Astrocyte (in vitro differentiated cells and primary cell): ENCODE measurements at regions not wholly inside any gene's neighbourhood (a gene's known extent, or its start where the extent isn't known, plus 50 kb on each side); places are given as distances from the start of the nearest gene placed in this dataset.
"Not testable (repeated sequence)": the region's sequence is repeated elsewhere in the genome, so short reads cannot be mapped to it uniquely, and the experiment has no call there.

Source experiments
- DNase-seq: peaks from one replicate; pipeline ENCODE4 v3.0.0-alpha.2; 2010; ENCODE audit warnings: low read depth
- FAIRE-seq: peaks from 2 replicates; lab custom pipeline; 2011; peaks lifted over from hg19 to GRCh38; lab: Jason Lieb, UNC
- H2AFZ ChIP-seq: 2 replicates; pipeline ENCODE4 v1.6.0; 2012; ENCODE audit warnings: low read depth, low read length, inconsistent platforms
- H3K27ac ChIP-seq: 2 replicates; pipeline ENCODE4 v1.5.1; 2011; ENCODE audit warnings: low read depth, low read length, inconsistent platforms
- H3K27me3 ChIP-seq: 2 replicates; pipeline ENCODE4 v1.6.0; 2011; ENCODE audit warnings: low read length, inconsistent platforms; ENCODE audit not compliant: insufficient read depth
- H3K36me3 ChIP-seq: 2 replicates; pipeline ENCODE4 v1.5.1; 2011; ENCODE audit warnings: low read length, inconsistent platforms; ENCODE audit not compliant: insufficient read depth
- H3K4me1 ChIP-seq: 2 replicates; pipeline ENCODE4 v1.5.1; 2011; ENCODE audit warnings: low read length, inconsistent platforms; ENCODE audit not compliant: insufficient read depth
- H3K4me2 ChIP-seq: 2 replicates; pipeline ENCODE4 v1.6.0; 2012; ENCODE audit warnings: low read length, inconsistent platforms
- H3K4me3 ChIP-seq: 2 replicates; pipeline ENCODE4 v1.5.1; 2011; ENCODE audit warnings: low read depth, mild to moderate bottlenecking, low read length, inconsistent platforms; ENCODE audit not compliant: insufficient read depth
- H3K79me2 ChIP-seq: 2 replicates; pipeline ENCODE4 v1.6.0; 2012; ENCODE audit warnings: mild to moderate bottlenecking, low read length, inconsistent platforms; ENCODE audit not compliant: insufficient read depth
- H3K9ac ChIP-seq: 2 replicates; pipeline ENCODE4 v1.6.0; 2012; ENCODE audit warnings: mild to moderate bottlenecking, low read length, inconsistent platforms
- H3K9me3 ChIP-seq: 2 replicates; pipeline ENCODE4 v1.5.1; 2012; ENCODE audit warnings: low read depth, mild to moderate bottlenecking, low read length, inconsistent platforms; ENCODE audit not compliant: insufficient read depth
- H4K20me1 ChIP-seq: 2 replicates; pipeline ENCODE4 v1.6.0; 2012; ENCODE audit warnings: low read length, inconsistent platforms; ENCODE audit not compliant: insufficient read depth
- H3K27ac Mint-ChIP-seq: one replicate; pipeline ENCODE4 v1.8.0; 2021; ENCODE audit warnings: mild to moderate bottlenecking, mixed read lengths; ENCODE audit not compliant: unreplicated experiment
- H3K27me3 Mint-ChIP-seq: one replicate; pipeline ENCODE4 v1.8.0; 2021; ENCODE audit warnings: low read depth, mixed read lengths; ENCODE audit not compliant: unreplicated experiment
- H3K36me3 Mint-ChIP-seq: one replicate; pipeline ENCODE4 v1.8.0; 2021; ENCODE audit warnings: low read depth, mixed read lengths; ENCODE audit not compliant: unreplicated experiment
- H3K4me1 Mint-ChIP-seq: one replicate; pipeline ENCODE4 v1.8.0; 2021; ENCODE audit warnings: low read depth, mixed read lengths; ENCODE audit not compliant: unreplicated experiment
- H3K4me3 Mint-ChIP-seq: one replicate; pipeline ENCODE4 v1.8.0; 2021; ENCODE audit warnings: mild to moderate bottlenecking, moderate library complexity, mixed read lengths; ENCODE audit not compliant: unreplicated experiment
- H3K9me3 Mint-ChIP-seq: one replicate; pipeline ENCODE4 v1.8.0; 2021; ENCODE audit warnings: mild to moderate bottlenecking, mixed read lengths; ENCODE audit not compliant: unreplicated experiment
- CTCF ChIP-seq: IDR thresholded peaks from 2 replicates; pipeline ENCODE4 v1.5.1; 2011; ENCODE audit warnings: low read depth, mild to moderate bottlenecking, inconsistent platforms, low read length, moderate library complexity; ENCODE audit not compliant: insufficient read depth
- EZH2 ChIP-seq: IDR thresholded peaks from 2 replicates; pipeline ENCODE4 v1.6.1; 2012; ENCODE audit warnings: mild to moderate bottlenecking, low read length, inconsistent platforms; ENCODE audit not compliant: insufficient read depth

- no peak overlapping the region for H3K27ac ChIP-seq
- no peaks in the 10 kb centered on the region for H4K20me1 ChIP-seq
- FAIRE-seq (no peak), DNase-seq (no peak)
- no peak overlapping the region for H2AFZ ChIP-seq
- no peaks in the 10 kb centered on the region for H3K9me3 ChIP-seq
- H3K4me3 Mint-ChIP-seq, result no peak overlapping the region
- TF ChIP-seq EZH2 (no peak), CTCF (no peak)
- no peaks in the 10 kb centered on the region for H3K9me3 Mint-ChIP-seq
- H3K9ac ChIP-seq, result no peak overlapping the region
- peaks cover 4% of the 10 kb centered on the region for H3K27me3 ChIP-seq
- no peaks in the 10 kb centered on the region for H3K36me3 ChIP-seq
- no peak overlapping the region for H3K27ac Mint-ChIP-seq
- no peaks in the 10 kb centered on the region for H3K79me2 ChIP-seq
- H3K4me1 ChIP-seq, result no peaks in the 10 kb centered on the region
- H3K36me3 Mint-ChIP-seq, result no peaks in the 10 kb centered on the region
- peaks cover 4% of the 10 kb centered on the region for H3K4me1 Mint-ChIP-seq
- no peak overlapping the region for H3K4me3 ChIP-seq
- no peak overlapping the region for H3K4me2 ChIP-seq
- peaks cover 28% of the 10 kb centered on the region for H3K27me3 Mint-ChIP-seq
Measured at GRCh38 chr11:72522186-72522585, 87.9 kb upstream of the CLPB start.

- Histone ChIP-seq H3K4me2 (no peak overlapping the region), H4K20me1 (no peaks in the 10 kb centered on the region), H3K36me3 (no peaks in the 10 kb centered on the region), H3K27me3 (peaks cover 4% of the 10 kb centered on the region), H3K4me3 (no peak overlapping the region), H3K4me1 (no peaks in the 10 kb centered on the region), H3K9ac (no peak overlapping the region), H3K79me2 (no peaks in the 10 kb centered on the region), H3K9me3 (no peaks in the 10 kb centered on the region), H3K27ac (no peak overlapping the region), H2AFZ (no peak overlapping the region)
- H3K4me1 Mint-ChIP-seq, result peaks cover 4% of the 10 kb centered on the region
- H3K9me3 Mint-ChIP-seq, result no peaks in the 10 kb centered on the region
- no peaks in the 10 kb centered on the region for H3K36me3 Mint-ChIP-seq
- H3K4me3 Mint-ChIP-seq, result no peak overlapping the region
- FAIRE-seq (no peak), DNase-seq (no peak)
- peaks cover 28% of the 10 kb centered on the region for H3K27me3 Mint-ChIP-seq
- TF ChIP-seq EZH2 (no peak), CTCF (no peak)
- no peak overlapping the region for H3K27ac Mint-ChIP-seq
Measured at GRCh38 chr11:72521664-72522063, 87.3 kb upstream of the CLPB start.

GRCh38 chr11:72520815-72521214, 86.5 kb upstream of the CLPB start:
- no peak overlapping the region for H3K27ac ChIP-seq
- no peak overlapping the region for H3K4me2 ChIP-seq
- H3K9ac ChIP-seq, result no peak overlapping the region
- H3K27me3 Mint-ChIP-seq, result peaks cover 30% of the 10 kb centered on the region
- no peaks in the 10 kb centered on the region for H4K20me1 ChIP-seq
- no peak for FAIRE-seq
- peaks cover 6% of the 10 kb centered on the region for H3K9me3 Mint-ChIP-seq
- no peak overlapping the region for H3K4me3 Mint-ChIP-seq
- no peaks in the 10 kb centered on the region for H3K36me3 Mint-ChIP-seq
- H3K4me3 ChIP-seq, result no peak overlapping the region
- H3K27ac Mint-ChIP-seq, result no peak overlapping the region
- H2AFZ ChIP-seq, result no peak overlapping the region
- peaks cover 4% of the 10 kb centered on the region for H3K4me1 Mint-ChIP-seq
- no peak for DNase-seq
- peaks cover 4% of the 10 kb centered on the region for H3K27me3 ChIP-seq
- H3K79me2 ChIP-seq, result no peaks in the 10 kb centered on the region
- H3K9me3 ChIP-seq, result no peaks in the 10 kb centered on the region
- H3K36me3 ChIP-seq, result no peaks in the 10 kb centered on the region
- TF ChIP-seq CTCF, result no peak
- TF ChIP-seq EZH2, result no peak
- no peaks in the 10 kb centered on the region for H3K4me1 ChIP-seq

GRCh38 chr11:72519882-72520281, 85.6 kb upstream of the CLPB start:
- H3K36me3 Mint-ChIP-seq, H2AFZ ChIP-seq, H3K36me3 ChIP-seq, FAIRE-seq, H3K79me2 ChIP-seq, H3K9me3 ChIP-seq, H3K27ac Mint-ChIP-seq, H3K4me1 ChIP-seq, H3K4me3 Mint-ChIP-seq, H4K20me1 ChIP-seq, H3K4me1 Mint-ChIP-seq, H3K27ac ChIP-seq, H3K9ac ChIP-seq, H3K9me3 Mint-ChIP-seq, H3K27me3 ChIP-seq, H3K4me2 ChIP-seq, DNase-seq, H3K4me3 ChIP-seq: not testable (repeated sequence)
- H3K27me3 Mint-ChIP-seq, result peaks cover 26% of the 10 kb centered on the region
